CD14-positive monocyte (primary cell): ENCODE measurements at regions not wholly inside any gene's neighbourhood (a gene's known extent, or its start where the extent isn't known, plus 50 kb on each side); places are given as distances from the start of the nearest gene placed in this dataset.

Experiments used
- DNase-seq, 3 donors: peaks; one replicate each; pipeline ENCODE4 v3.0.0-alpha.2; 2011 to 2022
- H2AFZ ChIP-seq: 2 replicates; pipeline ENCODE4 v1.6.0; 2012; ENCODE audit warnings: mild to moderate bottlenecking, low read depth, low read length, inconsistent platforms; ENCODE audit not compliant: insufficient read depth, poor library complexity, severe bottlenecking
- H3K27ac ChIP-seq, 2 donors: 1 replicate in 1 of 2; 2 replicates in 1 of 2; pipeline ENCODE4 v1.5.1; 2012 to 2013; ENCODE audit warnings: low read length in 2 of 2, control low read depth in 1 of 2, inconsistent platforms in 1 of 2, low read depth in 1 of 2, mild to moderate bottlenecking in 1 of 2
- H3K27me3 ChIP-seq, 2 donors: one replicate each; pipeline versions ENCODE4 v1.6.0 to v1.6.1; 2011 to 2013; ENCODE audit warnings: low read length in 2 of 2; ENCODE audit not compliant: control insufficient read depth in 2 of 2, insufficient read depth in 2 of 2
- H3K36me3 ChIP-seq, 2 donors: replicated peaks in 1 of 2; 1 replicate in 1 of 2; 2 replicates in 1 of 2; pipeline versions ENCODE4 v1.5.1 to v1.6.1; 2012 to 2013; ENCODE audit warnings: low read length in 2 of 2, control low read depth in 1 of 2, inconsistent platforms in 1 of 2, mild to moderate bottlenecking in 1 of 2; ENCODE audit not compliant: insufficient read depth in 2 of 2, control insufficient read depth in 1 of 2
- H3K4me1 ChIP-seq, 2 donors: 1 replicate in 1 of 2; 2 replicates in 1 of 2; pipeline versions ENCODE4 v1.5.1 to v1.6.1; 2012 to 2013; ENCODE audit warnings: low read length in 2 of 2, control low read depth in 1 of 2, inconsistent platforms in 1 of 2, mild to moderate bottlenecking in 1 of 2, moderate library complexity in 1 of 2; ENCODE audit not compliant: insufficient read depth in 2 of 2, control insufficient read depth in 1 of 2
- H3K4me2 ChIP-seq: replicated peaks from 2 replicates; pipeline ENCODE3; 2012; ENCODE audit warnings: low read length, moderate library complexity, mild to moderate bottlenecking; ENCODE audit not compliant: poor library complexity, severe bottlenecking; ENCODE audit errors: extremely low read depth
- H3K4me3 ChIP-seq, 3 experiments: fragments of 200-600 bp in 1 of 3; sonication (generic) in 1 of 3; replicated peaks in 1 of 3; 1 replicate in 2 of 3; 2 replicates in 1 of 3; pipeline ENCODE4 v1.5.1; 2011 to 2013; ENCODE audit warnings: low read length in 3 of 3, mild to moderate bottlenecking in 3 of 3, control low read depth in 2 of 3, low read depth in 2 of 3, inconsistent platforms in 1 of 3, moderate library complexity in 1 of 3
- H3K79me2 ChIP-seq: 2 replicates; pipeline ENCODE4 v1.6.0; 2012; ENCODE audit warnings: mild to moderate bottlenecking, control low read depth, inconsistent platforms, low read length, moderate library complexity; ENCODE audit not compliant: insufficient read depth
- H3K9ac ChIP-seq: 2 replicates; pipeline ENCODE4 v1.6.0; 2017; ENCODE audit warnings: low read length, mild to moderate bottlenecking; ENCODE audit not compliant: insufficient read depth, poor library complexity, severe bottlenecking
- H3K9me3 ChIP-seq, 2 donors: replicated peaks in 1 of 2; 1 replicate in 1 of 2; 2 replicates in 1 of 2; pipeline versions ENCODE4 v1.5.1 to v1.6.1; 2012 to 2013; ENCODE audit warnings: low read length in 2 of 2, control low read depth in 1 of 2; ENCODE audit not compliant: control insufficient read depth in 1 of 2, insufficient read depth in 1 of 2
- H4K20me1 ChIP-seq: 2 replicates; pipeline ENCODE4 v1.6.0; 2012; ENCODE audit warnings: mild to moderate bottlenecking, low read length, control low read depth, moderate library complexity; ENCODE audit not compliant: insufficient read depth
- H3K27ac Mint-ChIP-seq, 7 donors: one replicate each; pipeline ENCODE4 v1.8.0; 2020; ENCODE audit warnings: mild to moderate bottlenecking in 7 of 7, mixed read lengths in 7 of 7, moderate library complexity in 6 of 7, inconsistent platforms in 2 of 7
- H3K27me3 Mint-ChIP-seq, 3 donors: one replicate each; pipeline ENCODE4 v1.8.0; 2021 to 2022; ENCODE audit warnings: low read depth in 3 of 3, mild to moderate bottlenecking in 3 of 3, mixed read lengths in 3 of 3, moderate library complexity in 3 of 3, inconsistent platforms in 1 of 3
- H3K36me3 Mint-ChIP-seq, 2 donors: one replicate each; pipeline ENCODE4 v1.8.0; 2020; ENCODE audit warnings: mixed read lengths in 2 of 2, inconsistent platforms in 1 of 2, mild to moderate bottlenecking in 1 of 2
- H3K4me1 Mint-ChIP-seq: one replicate; pipeline ENCODE4 v1.8.0; 2020; ENCODE audit warnings: mild to moderate bottlenecking, mixed read lengths
- H3K4me3 Mint-ChIP-seq, 2 donors: one replicate each; pipeline ENCODE4 v1.8.0; 2020; ENCODE audit warnings: mild to moderate bottlenecking in 2 of 2, mixed read lengths in 2 of 2, moderate library complexity in 1 of 2
- H3K9me3 Mint-ChIP-seq, 7 donors: one replicate each; pipeline ENCODE4 v1.8.0; 2020 to 2022; ENCODE audit warnings: mixed read lengths in 7 of 7, mild to moderate bottlenecking in 6 of 7, moderate library complexity in 6 of 7, inconsistent platforms in 2 of 7
- CTCF ChIP-seq: fragments of 200-600 bp; IDR thresholded peaks from one replicate; pipeline ENCODE4 v1.8.0; 2022; ENCODE audit warnings: antibody characterized with exemption, mild to moderate bottlenecking
- WGBS: methylation state at CpG from one replicate; pipeline ENCODE4 v1.1.5; 2013; ENCODE audit warnings: missing lambda C conversion rate; ENCODE audit not compliant: insufficient coverage; 5-methylcytosine and 5-hydroxymethylcytosine counted together
- intact Hi-C, 2 donors: fragments of 100-400 bp; cut with micrococcal nuclease; formaldehyde crosslinking; loops; one replicate each; pipeline versions ENCODE4 v1.15.0 to v1.15.1; 2023

DNA sequence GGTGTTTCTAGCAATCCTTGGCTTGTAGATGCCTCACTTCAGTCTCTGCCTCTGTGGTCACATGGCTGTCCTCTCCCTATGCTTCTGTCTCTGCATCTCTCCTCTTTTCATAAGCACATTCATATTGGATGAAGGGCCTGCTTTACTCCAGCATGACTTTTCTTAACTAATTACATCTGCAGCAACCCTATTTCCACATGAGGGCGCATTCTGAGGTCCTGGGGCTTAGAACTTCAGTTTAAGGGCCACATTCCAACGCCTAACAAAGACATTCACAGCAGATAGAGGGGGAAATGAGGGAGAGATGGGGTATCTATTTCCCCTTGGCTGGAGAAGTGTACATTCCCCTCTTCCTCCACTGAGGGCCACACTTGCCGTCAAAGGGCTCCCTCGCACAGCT, 489.1 kb upstream of the SALL1 start:
- TF ChIP-seq CTCF = no peak
- Histone ChIP-seq H3K4me2 (no peak overlapping the region), H3K79me2 (no peaks in the 10 kb centered on the region), H2AFZ (no peak overlapping the region), H3K36me3 (no peaks in the 10 kb centered on the region), H3K4me1 (no peaks in the 10 kb centered on the region), H3K9me3 (peaks cover 15% of the 10 kb centered on the region in 2 donors), H3K9ac (no peak overlapping the region), H3K27me3 (no peaks in the 10 kb centered on the region), H3K4me3 (no peak overlapping the region), H3K27ac (no peak overlapping the region), H4K20me1 (no peaks in the 10 kb centered on the region)
- H3K9me3 Mint-ChIP-seq = peaks cover 6 to 17% (median 7%) of the 10 kb centered on the region in 7 donors
- WGBS = 100% methylated on average over 1 of the region's 4 CpGs
- no peaks in the 10 kb centered on the region for H3K4me1 Mint-ChIP-seq
- no peak overlapping the region for H3K27ac Mint-ChIP-seq
- no peaks in the 10 kb centered on the region for H3K36me3 Mint-ChIP-seq
- intact Hi-C loops = no loop called here
- DNase-seq = no peak
- H3K4me3 Mint-ChIP-seq = no peak overlapping the region
- H3K27me3 Mint-ChIP-seq = peaks cover 2 to 6% (median 2%) of the 10 kb centered on the region in 3 donors

DNA sequence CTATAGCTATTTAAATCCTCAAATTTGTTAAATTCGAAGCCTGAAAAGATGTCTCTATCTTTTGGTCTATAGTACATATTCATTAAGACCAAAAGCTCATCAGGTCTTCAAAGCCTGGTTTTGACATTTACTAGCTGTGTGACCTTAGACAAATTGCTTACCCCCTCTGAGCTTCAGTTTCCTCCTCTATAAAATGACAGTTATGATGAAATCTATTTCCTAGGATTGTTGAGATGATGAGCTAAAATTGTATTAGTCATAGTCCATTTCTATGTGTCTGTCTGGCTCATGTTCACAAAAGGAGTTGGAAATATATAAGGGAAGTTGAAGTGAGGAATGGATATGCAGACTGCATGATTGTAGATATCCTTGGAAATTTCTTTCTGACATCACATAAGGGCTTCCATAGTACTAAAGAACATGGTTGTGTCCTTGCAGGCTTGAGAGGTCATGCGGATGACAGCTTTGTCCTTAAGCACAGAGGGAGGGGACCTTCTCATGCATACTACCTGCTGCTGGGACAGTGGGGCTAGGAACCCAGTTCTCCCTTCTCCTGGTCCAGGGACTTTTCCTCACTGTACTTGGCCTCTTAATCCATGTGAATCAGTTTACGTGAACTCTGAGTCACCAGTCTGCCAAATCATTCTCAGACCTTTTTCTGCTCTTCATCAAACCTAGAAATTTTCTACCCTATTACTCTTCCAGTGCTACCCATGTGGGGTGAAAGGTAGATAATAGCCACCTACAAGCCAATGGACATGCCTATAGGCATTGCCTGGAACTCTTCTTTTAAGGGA, 487.5 kb upstream of the SALL1 start:
- DNase-seq = no peak
- WGBS = 75% methylated on average over 1 of the region's 3 CpGs
- intact Hi-C loops = no loop called here
- H3K79me2 ChIP-seq = no peaks in the 10 kb centered on the region
- H3K9me3 ChIP-seq = peaks cover 13 to 15% of the 10 kb centered on the region in 2 donors
- H3K36me3 ChIP-seq = no peaks in the 10 kb centered on the region
- no peaks in the 10 kb centered on the region for H3K4me1 Mint-ChIP-seq
- no peak overlapping the region for H3K9ac ChIP-seq
- H3K4me3 ChIP-seq = no peak overlapping the region
- H3K27me3 ChIP-seq = no peaks in the 10 kb centered on the region
- H3K4me1 ChIP-seq = no peaks in the 10 kb centered on the region
- no peaks in the 10 kb centered on the region for H3K36me3 Mint-ChIP-seq
- no peak overlapping the region for H3K27ac ChIP-seq
- H3K27me3 Mint-ChIP-seq = peaks cover 2 to 6% (median 2%) of the 10 kb centered on the region in 3 donors
- no peak overlapping the region for H3K4me3 Mint-ChIP-seq
- peaks cover 5 to 19% (median 7%) of the 10 kb centered on the region in 7 donors for H3K9me3 Mint-ChIP-seq
- no peak overlapping the region for H3K27ac Mint-ChIP-seq
- no peak overlapping the region for H2AFZ ChIP-seq
- no peak overlapping the region for H3K4me2 ChIP-seq
- H4K20me1 ChIP-seq = no peaks in the 10 kb centered on the region
- no peak for TF ChIP-seq CTCF
